GM21423 (cell line): ENCODE measurements at regions not wholly inside any gene's neighbourhood (a gene's known extent, or its start where the extent isn't known, plus 50 kb on each side); places are given as distances from the start of the nearest gene placed in this dataset.
"Not testable (repeated sequence)": the region's sequence is repeated elsewhere in the genome, so short reads cannot be mapped to it uniquely, and the experiment has no call there.

Experiments
- ATAC-seq: cut with Tn5 transposase; IDR thresholded peaks from one replicate; pipeline ENCODE4 v1.9.1; 2021; ENCODE audit warnings: mild to moderate bottlenecking, moderate library complexity; ENCODE audit not compliant: unreplicated experiment

GRCh38 chr9:62874213-62874612 lies 1684.4 kb downstream of the SPATA31A7 start:
- not testable (repeated sequence) for ATAC-seq

- not testable (repeated sequence) for ATAC-seq
These were observed 1685.1 kb downstream of the SPATA31A7 start for GRCh38 chr9:62874745-62875599.

- not testable (repeated sequence) for ATAC-seq
These were observed 1687.7 kb downstream of the SPATA31A7 start for GRCh38 chr9:62877552-62877951.

- ATAC-seq = not testable (repeated sequence)
These were observed 1688.2 kb downstream of the SPATA31A7 start for GRCh38 chr9:62877987-62878386.

GRCh38 chr9:62880453-62880852 lies 1690.6 kb downstream of the SPATA31A7 start:
- not testable (repeated sequence) for ATAC-seq

GRCh38 chr9:62880971-62881370 lies 1691.1 kb downstream of the SPATA31A7 start:
- ATAC-seq = not testable (repeated sequence)

- ATAC-seq = not testable (repeated sequence)
These were observed 1692.0 kb downstream of the SPATA31A7 start for GRCh38 chr9:62881811-62882210.

- ATAC-seq = not testable (repeated sequence)
These were observed 1692.9 kb downstream of the SPATA31A7 start for GRCh38 chr9:62882717-62883116.

- ATAC-seq = not testable (repeated sequence)
These were observed 1706.9 kb downstream of the SPATA31A7 start for GRCh38 chr9:62896692-62897091.

GRCh38 chr9:62897411-62898225 lies 1707.8 kb downstream of the SPATA31A7 start:
- ATAC-seq = not testable (repeated sequence)

- not testable (repeated sequence) for ATAC-seq
These were observed 1709.8 kb downstream of the SPATA31A7 start for GRCh38 chr9:62899666-62900065.

- not testable (repeated sequence) for ATAC-seq
These were observed 1714.2 kb downstream of the SPATA31A7 start for GRCh38 chr9:62904061-62904460.

- not testable (repeated sequence) for ATAC-seq
These were observed 1715.9 kb downstream of the SPATA31A7 start for GRCh38 chr9:62905722-62906121.

GRCh38 chr9:62907866-62908265 lies 1718.0 kb downstream of the SPATA31A7 start:
- not testable (repeated sequence) for ATAC-seq

- ATAC-seq = not testable (repeated sequence)
These were observed 1718.4 kb downstream of the SPATA31A7 start for GRCh38 chr9:62908271-62908670.

- ATAC-seq = not testable (repeated sequence)
These were observed 1719.6 kb downstream of the SPATA31A7 start for GRCh38 chr9:62909447-62909846.

GRCh38 chr9:62912278-62912677 lies 1722.4 kb downstream of the SPATA31A7 start:
- ATAC-seq = not testable (repeated sequence)

- not testable (repeated sequence) for ATAC-seq
These were observed 1725.3 kb downstream of the SPATA31A7 start for GRCh38 chr9:62915168-62915567.

GRCh38 chr9:62915661-62916060 lies 1725.8 kb downstream of the SPATA31A7 start:
- peak; percentile 100 for ATAC-seq

- not testable (repeated sequence) for ATAC-seq
These were observed 1729.0 kb downstream of the SPATA31A7 start for GRCh38 chr9:62918648-62919385.

GRCh38 chr9:62931484-62931883 lies 1741.6 kb downstream of the SPATA31A7 start:
- ATAC-seq = not testable (repeated sequence)
